Astrocyte of the hippocampus (primary cell): ENCODE measurements at regions not wholly inside any gene's neighbourhood (a gene's known extent, or its start where the extent isn't known, plus 50 kb on each side); places are given as distances from the start of the nearest gene placed in this dataset.
A peak's percentile ranks its signal among the peaks of the same experiment; 100 is the strongest.

Experiments
- DNase-seq: peaks from one replicate; pipeline ENCODE4 v3.0.0; 2011; ENCODE audit warnings: low read depth, low spot score

GRCh38 chr3:178480795-178481194, 55.4 kb upstream of the KCNMB2 start:
- DNase-seq = no peak

GRCh38 chr3:178482981-178483380, 53.3 kb upstream of the KCNMB2 start:
- DNase-seq = peak; percentile 5

- peak; percentile 7 for DNase-seq
Observed at GRCh38 chr3:178483704-178484103, 52.5 kb upstream of the KCNMB2 start.

- peak; percentile 37 for DNase-seq
Observed at GRCh38 chr3:178485756-178486155, 50.5 kb upstream of the KCNMB2 start.
